HepG2 (cell line): ENCODE measurements at regions not wholly inside any gene's neighbourhood (a gene's known extent, or its start where the extent isn't known, plus 50 kb on each side); places are given as distances from the start of the nearest gene placed in this dataset.

ENCODE experiments used
- HOXA3 ChIP-seq: sonication (generic); formaldehyde crosslinking; IDR thresholded peaks from 2 replicates; pipeline ENCODE4 v1.5.0; 2020; ENCODE audit warnings: missing genetic modification reagents
- MEIS2 ChIP-seq: sonication (generic); formaldehyde crosslinking; IDR thresholded peaks from 2 replicates; pipeline ENCODE4 v1.9.0; 2021; ENCODE audit warnings: mild to moderate bottlenecking, missing genetic modification reagents
- PHF21A ChIP-seq: sonication (generic); formaldehyde crosslinking; IDR thresholded peaks from 2 replicates; pipeline ENCODE4 v1.5.0; 2020; ENCODE audit warnings: mild to moderate bottlenecking, missing genetic modification reagents
- RBFOX2 ChIP-seq: fragments of 200-400 bp; formaldehyde crosslinking; IDR thresholded peaks from 2 replicates; pipeline ENCODE4 v1.6.1; 2017; ENCODE audit warnings: low read depth, mild to moderate bottlenecking, low read length
- TCF12 ChIP-seq, 2 experiments: fragments of 450-650 bp in 1 of 2; sonication (generic) in 1 of 2; formaldehyde crosslinking in 1 of 2; IDR thresholded peaks; 2 replicates each; pipeline versions ENCODE4 v1.6.1 to v1.8.0; 2017 to 2022; ENCODE audit warnings: antibody characterized with exemption in 1 of 2, mild to moderate bottlenecking in 1 of 2, missing genetic modification reagents in 1 of 2, moderate library complexity in 1 of 2
- ZBTB20 ChIP-seq: sonication (generic); formaldehyde crosslinking; IDR thresholded peaks from 2 replicates; pipeline ENCODE4 v1.8.1; 2023; ENCODE audit warnings: missing genetic modification reagents, low read depth, mild to moderate bottlenecking, borderline replicate concordance
- ZFP37 ChIP-seq: sonication (generic); formaldehyde crosslinking; IDR thresholded peaks from 2 replicates; pipeline ENCODE4 v1.4.0; 2020; ENCODE audit warnings: missing genetic modification reagents, borderline replicate concordance
- ZNF556 ChIP-seq: sonication (generic); formaldehyde crosslinking; IDR thresholded peaks from 2 replicates; pipeline ENCODE4 v1.4.0; 2020; ENCODE audit warnings: mild to moderate bottlenecking, missing genetic modification reagents, borderline replicate concordance
- ZNF7 ChIP-seq: IDR thresholded peaks from 2 replicates; pipeline ENCODE4 v1.6.1; 2016; ENCODE audit warnings: missing biosample characterization, missing genetic modification reagents
- TF ChIP-seq, protein P1 (sequence below): sonication (generic); formaldehyde crosslinking; IDR thresholded peaks from 2 replicates; pipeline ENCODE4 v1.5.0; 2020; ENCODE audit warnings: mild to moderate bottlenecking, missing genetic modification reagents
- TF ChIP-seq, protein P2 (sequence below): sonication (generic); formaldehyde crosslinking; IDR thresholded peaks from 2 replicates; pipeline ENCODE4 v1.5.0; 2020; ENCODE audit warnings: mild to moderate bottlenecking, missing genetic modification reagents
- TF ChIP-seq, protein P3 (sequence below): sonication (generic); formaldehyde crosslinking; IDR thresholded peaks from 2 replicates; pipeline ENCODE4 v1.4.0; 2020; ENCODE audit warnings: missing genetic modification reagents
- TF ChIP-seq, protein P4 (sequence below), 2 experiments: sonication (generic) in 1 of 2; formaldehyde crosslinking in 1 of 2; IDR thresholded peaks; 2 replicates each; pipeline versions ENCODE4 v1.5.1 to v1.6.1; 2011 to 2020; ENCODE audit warnings: borderline replicate concordance in 1 of 2, low read depth in 1 of 2, low read length in 1 of 2, mild to moderate bottlenecking in 1 of 2, missing genetic modification reagents in 1 of 2, moderate library complexity in 1 of 2
- TF ChIP-seq, protein P5 (sequence below): sonication (generic); formaldehyde crosslinking; IDR thresholded peaks from 2 replicates; pipeline ENCODE4 v1.5.0; 2020; ENCODE audit warnings: missing genetic modification reagents, mild to moderate bottlenecking, borderline replicate concordance

DNA sequence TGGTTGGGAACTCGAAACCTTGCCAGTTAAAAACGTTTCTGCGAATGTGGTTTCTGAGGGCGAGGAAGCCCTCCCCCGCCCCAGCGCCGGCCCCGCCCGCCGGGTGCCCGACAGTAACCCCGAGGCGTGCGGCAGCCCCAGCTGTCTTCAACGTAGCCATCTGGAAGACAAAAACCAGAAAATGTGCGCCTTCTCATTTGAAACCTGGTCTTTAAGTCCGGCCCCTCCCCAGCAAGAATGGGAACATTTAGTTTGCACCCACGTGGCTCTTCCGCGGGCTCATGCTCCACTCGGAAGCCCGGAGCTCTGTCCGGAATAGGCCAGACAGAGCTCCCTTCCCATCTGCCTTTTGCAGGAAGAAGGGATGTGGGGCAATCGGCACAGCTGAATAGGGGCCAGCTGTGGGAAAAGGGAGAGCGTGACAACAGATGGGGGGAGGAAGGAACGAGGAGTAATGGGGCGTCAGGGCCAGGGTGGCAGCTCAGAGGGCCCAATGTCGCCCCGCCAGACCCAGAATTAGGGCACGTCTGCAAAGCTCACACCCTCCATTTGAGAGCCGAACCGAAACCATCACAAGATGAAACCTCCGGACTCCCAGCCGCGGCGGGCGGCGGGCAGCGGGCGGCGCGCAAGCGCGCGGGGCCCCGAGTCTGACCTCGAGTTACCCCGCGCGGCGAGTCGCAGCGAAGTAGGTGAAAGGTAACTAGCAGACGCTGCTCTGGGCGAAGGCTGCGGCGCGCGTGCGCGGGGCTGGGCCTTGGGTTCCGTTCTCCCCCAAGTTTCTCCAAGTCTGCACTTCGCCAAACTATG lies 63.4 kb upstream of the ABCA1 start (continued):
- TF ChIP-seq, protein P1, sequence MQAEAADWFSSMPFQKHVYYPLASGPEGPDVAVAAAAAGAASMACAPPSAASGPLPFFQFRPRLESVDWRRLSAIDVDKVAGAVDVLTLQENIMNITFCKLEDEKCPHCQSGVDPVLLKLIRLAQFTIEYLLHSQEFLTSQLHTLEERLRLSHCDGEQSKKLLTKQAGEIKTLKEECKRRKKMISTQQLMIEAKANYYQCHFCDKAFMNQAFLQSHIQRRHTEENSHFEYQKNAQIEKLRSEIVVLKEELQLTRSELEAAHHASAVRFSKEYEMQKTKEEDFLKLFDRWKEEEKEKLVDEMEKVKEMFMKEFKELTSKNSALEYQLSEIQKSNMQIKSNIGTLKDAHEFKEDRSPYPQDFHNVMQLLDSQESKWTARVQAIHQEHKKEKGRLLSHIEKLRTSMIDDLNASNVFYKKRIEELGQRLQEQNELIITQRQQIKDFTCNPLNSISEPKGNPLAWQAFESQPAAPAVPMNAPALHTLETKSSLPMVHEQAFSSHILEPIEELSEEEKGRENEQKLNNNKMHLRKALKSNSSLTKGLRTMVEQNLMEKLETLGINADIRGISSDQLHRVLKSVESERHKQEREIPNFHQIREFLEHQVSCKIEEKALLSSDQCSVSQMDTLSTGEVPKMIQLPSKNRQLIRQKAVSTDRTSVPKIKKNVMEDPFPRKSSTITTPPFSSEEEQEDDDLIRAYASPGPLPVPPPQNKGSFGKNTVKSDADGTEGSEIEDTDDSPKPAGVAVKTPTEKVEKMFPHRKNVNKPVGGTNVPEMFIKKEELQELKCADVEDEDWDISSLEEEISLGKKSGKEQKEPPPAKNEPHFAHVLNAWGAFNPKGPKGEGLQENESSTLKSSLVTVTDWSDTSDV (CRISPR knock-in tag) = 0 out of 2 replicates have a peak, but pooled peaks have one; percentile 13
- TF ChIP-seq ZNF556 (CRISPR knock-in tag) = peak; percentile 56; the same call in 1 of the 2 replicates
- TF ChIP-seq PHF21A = 0 out of 2 replicates have a peak, but pooled peaks have one; percentile 15
- peak; percentile 59 for TF ChIP-seq RBFOX2
- TF ChIP-seq TCF12 (IDR thresholded peaks at IDR 0.05) = no peak
- TF ChIP-seq TCF12 (CRISPR knock-in tag; IDR thresholded peaks at IDR 0.05) = 0 out of 2 replicates have a peak, but pooled peaks have one; percentile 34
- TF ChIP-seq HOXA3 (CRISPR knock-in tag) = no peak
- no peak for TF ChIP-seq ZNF7 (CRISPR knock-in tag)
- peak; percentile 4; the same call in 1 of the 2 replicates for TF ChIP-seq MEIS2 (CRISPR knock-in tag)
- TF ChIP-seq, protein P2, sequence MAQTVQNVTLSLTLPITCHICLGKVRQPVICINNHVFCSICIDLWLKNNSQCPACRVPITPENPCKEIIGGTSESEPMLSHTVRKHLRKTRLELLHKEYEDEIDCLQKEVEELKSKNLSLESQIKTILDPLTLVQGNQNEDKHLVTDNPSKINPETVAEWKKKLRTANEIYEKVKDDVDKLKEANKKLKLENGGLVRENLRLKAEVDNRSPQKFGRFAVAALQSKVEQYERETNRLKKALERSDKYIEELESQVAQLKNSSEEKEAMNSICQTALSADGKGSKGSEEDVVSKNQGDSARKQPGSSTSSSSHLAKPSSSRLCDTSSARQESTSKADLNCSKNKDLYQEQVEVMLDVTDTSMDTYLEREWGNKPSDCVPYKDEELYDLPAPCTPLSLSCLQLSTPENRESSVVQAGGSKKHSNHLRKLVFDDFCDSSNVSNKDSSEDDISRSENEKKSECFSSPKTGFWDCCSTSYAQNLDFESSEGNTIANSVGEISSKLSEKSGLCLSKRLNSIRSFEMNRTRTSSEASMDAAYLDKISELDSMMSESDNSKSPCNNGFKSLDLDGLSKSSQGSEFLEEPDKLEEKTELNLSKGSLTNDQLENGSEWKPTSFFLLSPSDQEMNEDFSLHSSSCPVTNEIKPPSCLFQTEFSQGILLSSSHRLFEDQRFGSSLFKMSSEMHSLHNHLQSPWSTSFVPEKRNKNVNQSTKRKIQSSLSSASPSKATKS (CRISPR knock-in tag) = 0 out of 2 replicates have a peak, but pooled peaks have one; percentile 40
- TF ChIP-seq, protein P3, sequence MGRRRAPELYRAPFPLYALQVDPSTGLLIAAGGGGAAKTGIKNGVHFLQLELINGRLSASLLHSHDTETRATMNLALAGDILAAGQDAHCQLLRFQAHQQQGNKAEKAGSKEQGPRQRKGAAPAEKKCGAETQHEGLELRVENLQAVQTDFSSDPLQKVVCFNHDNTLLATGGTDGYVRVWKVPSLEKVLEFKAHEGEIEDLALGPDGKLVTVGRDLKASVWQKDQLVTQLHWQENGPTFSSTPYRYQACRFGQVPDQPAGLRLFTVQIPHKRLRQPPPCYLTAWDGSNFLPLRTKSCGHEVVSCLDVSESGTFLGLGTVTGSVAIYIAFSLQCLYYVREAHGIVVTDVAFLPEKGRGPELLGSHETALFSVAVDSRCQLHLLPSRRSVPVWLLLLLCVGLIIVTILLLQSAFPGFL = no peak
- peak; percentile 22; the same call in 1 of the 2 replicates for TF ChIP-seq ZFP37
- TF ChIP-seq, protein P4, sequence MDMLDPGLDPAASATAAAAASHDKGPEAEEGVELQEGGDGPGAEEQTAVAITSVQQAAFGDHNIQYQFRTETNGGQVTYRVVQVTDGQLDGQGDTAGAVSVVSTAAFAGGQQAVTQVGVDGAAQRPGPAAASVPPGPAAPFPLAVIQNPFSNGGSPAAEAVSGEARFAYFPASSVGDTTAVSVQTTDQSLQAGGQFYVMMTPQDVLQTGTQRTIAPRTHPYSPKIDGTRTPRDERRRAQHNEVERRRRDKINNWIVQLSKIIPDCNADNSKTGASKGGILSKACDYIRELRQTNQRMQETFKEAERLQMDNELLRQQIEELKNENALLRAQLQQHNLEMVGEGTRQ (IDR thresholded peaks at IDR 0.05; ENCODE audit: low read depth, low read length) = no peak
- TF ChIP-seq, protein P4 (CRISPR knock-in tag; IDR thresholded peaks at IDR 0.05; ENCODE audit: borderline replicate concordance) = no peak
- TF ChIP-seq, protein P5, sequence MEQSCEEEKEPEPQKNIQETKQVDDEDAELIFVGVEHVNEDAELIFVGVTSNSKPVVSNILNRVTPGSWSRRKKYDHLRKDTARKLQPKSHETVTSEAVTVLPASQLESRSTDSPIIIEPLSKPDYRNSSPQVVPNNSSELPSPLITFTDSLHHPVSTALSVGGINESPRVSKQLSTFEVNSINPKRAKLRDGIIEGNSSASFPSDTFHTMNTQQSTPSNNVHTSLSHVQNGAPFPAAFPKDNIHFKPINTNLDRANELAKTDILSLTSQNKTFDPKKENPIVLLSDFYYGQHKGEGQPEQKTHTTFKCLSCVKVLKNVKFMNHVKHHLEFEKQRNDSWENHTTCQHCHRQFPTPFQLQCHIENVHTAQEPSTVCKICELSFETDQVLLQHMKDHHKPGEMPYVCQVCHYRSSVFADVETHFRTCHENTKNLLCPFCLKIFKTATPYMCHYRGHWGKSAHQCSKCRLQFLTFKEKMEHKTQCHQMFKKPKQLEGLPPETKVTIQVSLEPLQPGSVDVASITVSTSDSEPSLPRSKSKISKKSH (CRISPR knock-in tag) = 0 out of 2 replicates have a peak, but pooled peaks have one; percentile 30
- TF ChIP-seq ZBTB20 (CRISPR knock-in tag) = no peak
